HEK293T (cell line): ENCODE measurements at regions not wholly inside any gene's neighbourhood (a gene's known extent, or its start where the extent isn't known, plus 50 kb on each side); places are given as distances from the start of the nearest gene placed in this dataset.

Source experiments
- CTCF ChIA-PET: fragments of 350-600 bp; formaldehyde crosslinking; extraction: SDS; loops from one replicate; lab custom pipeline; 2021; ENCODE audit warnings: antibody characterized with exemption, inconsistent platforms; lab: Yijun Ruan, JAX
- POLR2A ChIA-PET: fragments of 350-600 bp; formaldehyde crosslinking; extraction: SDS; loops from one replicate; lab custom pipeline; 2020; ENCODE audit warnings: antibody characterized with exemption, inconsistent platforms; lab: Yijun Ruan, JAX
- DNase-seq: peaks from one replicate; pipeline ENCODE4 v3.0.0; 2012; ENCODE audit warnings: mixed read lengths; ENCODE audit errors: extremely low spot score
- ARNT ChIP-seq: fragments of 450-650 bp; IDR thresholded peaks from 2 replicates; pipeline ENCODE4 v1.6.1; 2017; ENCODE audit warnings: mild to moderate bottlenecking
- BHLHE40 ChIP-seq: fragments of 450-650 bp; IDR thresholded peaks from 2 replicates; pipeline ENCODE4 v1.6.1; 2016; ENCODE audit warnings: mild to moderate bottlenecking, moderate library complexity, borderline replicate concordance
- CTBP1 ChIP-seq: fragments of 450-650 bp; IDR thresholded peaks from 2 replicates; pipeline ENCODE4 v1.6.1; 2016; ENCODE audit warnings: borderline replicate concordance
- ELF4 ChIP-seq: fragments of 450-650 bp; IDR thresholded peaks from 2 replicates; pipeline ENCODE4 v1.6.1; 2017; ENCODE audit warnings: antibody characterized with exemption
- FOXA1 ChIP-seq: fragments of 450-650 bp; IDR thresholded peaks from 2 replicates; pipeline ENCODE4 v1.6.1; 2016; ENCODE audit warnings: mild to moderate bottlenecking
- FOXK2 ChIP-seq: fragments of 450-650 bp; IDR thresholded peaks from 2 replicates; pipeline ENCODE4 v1.6.1; 2016; ENCODE audit warnings: mild to moderate bottlenecking
- FOXM1 ChIP-seq: fragments of 450-650 bp; IDR thresholded peaks from 2 replicates; pipeline ENCODE4 v1.6.1; 2017; ENCODE audit warnings: mild to moderate bottlenecking, borderline replicate concordance
- HDGF ChIP-seq: fragments of 450-650 bp; IDR thresholded peaks from 2 replicates; pipeline ENCODE4 v1.6.1; 2017; ENCODE audit warnings: antibody characterized with exemption, borderline replicate concordance
- L3MBTL2 ChIP-seq: fragments of 450-650 bp; conservative IDR thresholded peaks from 2 replicates; pipeline ENCODE4 v1.6.1; 2016; ENCODE audit warnings: mild to moderate bottlenecking
- LEF1 ChIP-seq: fragments of 450-650 bp; IDR thresholded peaks from 2 replicates; pipeline ENCODE4 v1.6.1; 2017; ENCODE audit warnings: mild to moderate bottlenecking, borderline replicate concordance
- NFRKB ChIP-seq: fragments of 450-650 bp; IDR thresholded peaks from 2 replicates; pipeline ENCODE4 v1.6.1; 2016; ENCODE audit warnings: mild to moderate bottlenecking, moderate library complexity
- PKNOX1 ChIP-seq: fragments of 450-650 bp; IDR thresholded peaks from 2 replicates; pipeline ENCODE4 v1.6.1; 2016
- SP1 ChIP-seq: fragments of 450-650 bp; IDR thresholded peaks from 2 replicates; pipeline ENCODE4 v1.6.1; 2017
- SUZ12 ChIP-seq: fragments of 450-650 bp; IDR thresholded peaks from 2 replicates; pipeline ENCODE4 v1.6.1; 2016; ENCODE audit warnings: mild to moderate bottlenecking
- TARDBP ChIP-seq: fragments of 450-650 bp; IDR thresholded peaks from 2 replicates; pipeline ENCODE4 v1.6.1; 2016
- ZNF384 ChIP-seq: fragments of 450-650 bp; IDR thresholded peaks from 2 replicates; pipeline ENCODE4 v1.6.1; 2016

- CTCF ChIA-PET, result no interaction called here
- DNase-seq, result no peak
- no peak for TF ChIP-seq BHLHE40
- no peak for TF ChIP-seq ZNF384
- TF ChIP-seq TARDBP, result no peak
- POLR2A ChIA-PET, result no interaction called here
Observed at GRCh38 chr1:218705391-218705790, 360.3 kb downstream of the TGFB2 start.

- CTCF ChIA-PET, result no interaction called here
- TF ChIP-seq FOXM1 (no peak), SP1 (no peak), ZNF384 (no peak), HDGF (no peak), TARDBP (no peak), CTBP1 (no peak), FOXK2 (no peak), ARNT (no peak)
- DNase-seq, result no peak
- POLR2A ChIA-PET, result no interaction called here
Observed at GRCh38 chr1:218705911-218706893, 361.1 kb downstream of the TGFB2 start.

DNA sequence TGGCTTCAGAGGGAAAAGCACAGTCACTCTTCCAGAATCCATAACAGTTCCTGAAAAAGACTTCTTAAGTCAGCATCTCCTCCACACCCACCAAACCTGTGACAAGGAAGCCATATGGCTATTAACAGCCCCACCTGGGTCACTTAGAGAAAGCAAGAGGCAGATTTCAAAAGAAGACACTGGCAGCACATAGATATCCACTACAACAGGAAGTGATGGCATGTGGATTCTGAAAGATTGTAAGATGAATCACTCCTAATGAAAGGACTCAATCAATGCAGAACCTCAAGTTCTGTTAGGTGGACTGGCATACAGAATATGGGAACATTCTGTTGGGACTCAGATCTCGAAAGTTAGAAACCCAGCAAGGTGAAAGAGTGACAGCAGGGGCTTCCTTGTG is 365.9 kb downstream of the TGFB2 start:
- CTCF ChIA-PET, result no interaction called here
- POLR2A ChIA-PET, result no interaction called here
- TF ChIP-seq TARDBP (no peak), L3MBTL2 (no peak), BHLHE40 (no peak), FOXA1 (no peak), SUZ12 (no peak), ELF4 (no peak), ZNF384 (no peak), SP1 (no peak), FOXK2 (no peak), NFRKB (no peak), LEF1 (no peak), ARNT (no peak)

DNA sequence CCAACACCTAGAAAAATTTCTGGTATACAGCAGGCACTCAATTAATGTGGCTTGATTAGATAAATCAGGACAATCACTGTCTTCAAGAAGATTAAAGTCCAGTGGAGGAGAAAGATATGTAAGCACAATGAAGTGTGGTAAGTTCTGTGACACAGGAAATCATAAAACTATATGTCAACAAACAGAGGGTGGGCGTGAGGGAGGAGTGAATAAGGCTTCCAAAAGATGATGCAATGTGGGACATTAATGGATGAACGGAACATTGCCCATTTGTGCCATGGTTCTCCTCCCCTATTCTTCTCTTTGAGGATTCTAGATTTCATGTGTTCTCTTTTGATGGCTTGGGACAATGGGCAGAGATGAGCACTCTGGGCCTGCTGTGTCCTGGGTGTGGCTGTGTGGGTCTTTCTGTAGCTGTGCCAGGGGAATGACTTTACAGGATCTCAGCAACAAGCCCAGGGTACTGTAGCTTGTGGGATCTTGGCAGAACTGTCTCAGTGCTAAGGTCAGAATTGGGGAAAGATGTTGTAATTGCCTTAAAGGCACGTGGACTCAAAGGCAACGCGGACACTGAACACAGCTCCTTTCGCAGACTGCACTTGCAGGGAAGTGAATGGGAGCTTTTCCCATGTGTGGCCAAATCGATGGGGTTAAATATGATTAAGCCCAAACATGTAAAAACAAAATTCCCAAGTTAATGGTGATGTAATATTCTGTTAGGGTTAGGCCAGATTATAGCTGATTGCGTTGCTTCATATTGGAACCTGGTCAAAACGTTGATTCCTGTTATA is 366.9 kb downstream of the TGFB2 start:
- no peak for DNase-seq
- TF ChIP-seq NFRKB, result no peak
- no peak for TF ChIP-seq BHLHE40
- no peak for TF ChIP-seq LEF1
- TF ChIP-seq ZNF384, result no peak
- TF ChIP-seq TARDBP, result no peak
- no peak for TF ChIP-seq FOXM1
- TF ChIP-seq FOXA1, result no peak
- TF ChIP-seq L3MBTL2, result no peak
- TF ChIP-seq ELF4, result no peak
- no peak for TF ChIP-seq FOXK2
- no peak for TF ChIP-seq SP1
- no peak for TF ChIP-seq HDGF
- TF ChIP-seq CTBP1, result no peak
- TF ChIP-seq SUZ12, result no peak
- no peak for TF ChIP-seq PKNOX1
- TF ChIP-seq ARNT, result no peak
- ChIA-PET POLR2A (no interaction called here), CTCF (no interaction called here)

More for the DNA sequence above, 365.9 kb downstream of the TGFB2 start:
- no peak for DNase-seq

- TF ChIP-seq NFRKB (no peak), TARDBP (no peak), HDGF (no peak), ELF4 (no peak), SUZ12 (no peak), BHLHE40 (no peak), FOXA1 (no peak), FOXM1 (no peak), FOXK2 (no peak), CTBP1 (no peak), ARNT (no peak), L3MBTL2 (no peak), LEF1 (no peak), PKNOX1 (no peak), ZNF384 (no peak), SP1 (no peak)
- DNase-seq, result no peak
- ChIA-PET CTCF (interaction anchor here (0.6 kb wide), 1 partner anchor 1100 kb away, joined by 3 read pairs; no protein-coding TSS in a partner anchor), POLR2A (no interaction called here)
Observed at GRCh38 chr1:218712677-218713076, 367.5 kb downstream of the TGFB2 start.

DNA sequence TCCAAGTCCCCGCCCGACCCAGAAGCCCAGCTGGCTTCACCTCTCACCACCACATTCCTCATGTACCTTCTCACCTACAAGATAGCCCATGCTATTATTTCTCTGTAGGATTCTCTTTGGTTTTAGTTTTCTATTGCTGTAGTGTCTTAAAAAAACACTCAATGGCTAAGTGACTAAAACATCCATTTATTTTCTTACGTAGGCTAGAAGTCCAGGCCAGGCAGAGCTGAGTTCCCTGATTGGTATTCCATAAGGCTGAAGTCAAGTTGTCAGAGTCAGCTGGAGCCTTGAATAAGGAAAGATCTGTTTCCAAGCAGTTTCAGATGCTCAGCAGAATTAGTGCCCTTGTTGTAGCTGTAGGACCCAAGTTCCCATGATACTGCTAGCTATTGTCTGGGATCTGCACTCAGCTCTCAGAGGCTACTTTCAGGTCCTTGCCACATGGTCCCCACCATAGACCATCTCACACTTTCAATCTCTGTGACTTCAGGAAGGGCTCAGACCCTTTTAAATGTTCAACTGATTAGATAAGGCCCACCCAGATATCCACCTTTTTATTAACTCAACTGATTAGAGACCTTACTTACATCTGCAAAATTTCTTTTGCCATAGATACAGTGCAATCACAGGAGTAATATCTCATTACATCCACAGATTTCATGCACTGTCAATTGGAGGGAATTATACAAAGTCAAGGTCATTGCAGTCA is 371.0 kb downstream of the TGFB2 start:
- CTCF ChIA-PET, result no interaction called here
- TF ChIP-seq ELF4 (no peak), PKNOX1 (no peak), ZNF384 (no peak), LEF1 (no peak), CTBP1 (no peak), SP1 (no peak), ARNT (no peak), FOXM1 (no peak), HDGF (no peak), FOXK2 (no peak), BHLHE40 (no peak), L3MBTL2 (no peak), TARDBP (no peak), NFRKB (no peak), SUZ12 (no peak), FOXA1 (no peak)
- no peak for DNase-seq
- POLR2A ChIA-PET, result no interaction called here
